OCI-LY1 (cell line): ENCODE measurements at regions not wholly inside any gene's neighbourhood (a gene's known extent, or its start where the extent isn't known, plus 50 kb on each side); places are given as distances from the start of the nearest gene placed in this dataset.

ENCODE experiments used
- EZH2 ChIP-seq: fragments of 200-600 bp; sonication (generic), shearing (Covaris generic); IDR thresholded peaks from 2 replicates; pipeline ENCODE4 v1.8.0; 2017; ENCODE audit warnings: borderline replicate concordance, mixed run types, mild to moderate bottlenecking, antibody characterized with exemption, low read length, moderate library complexity, mixed read lengths
- TF ChIP-seq, protein P1 (sequence below): fragments of 200-600 bp; sonication (generic), shearing (Covaris generic); IDR thresholded peaks from 2 replicates; pipeline ENCODE4 v1.5.1; 2017; ENCODE audit warnings: mild to moderate bottlenecking, antibody characterized with exemption, low read length, moderate library complexity, mixed read lengths

DNA sequence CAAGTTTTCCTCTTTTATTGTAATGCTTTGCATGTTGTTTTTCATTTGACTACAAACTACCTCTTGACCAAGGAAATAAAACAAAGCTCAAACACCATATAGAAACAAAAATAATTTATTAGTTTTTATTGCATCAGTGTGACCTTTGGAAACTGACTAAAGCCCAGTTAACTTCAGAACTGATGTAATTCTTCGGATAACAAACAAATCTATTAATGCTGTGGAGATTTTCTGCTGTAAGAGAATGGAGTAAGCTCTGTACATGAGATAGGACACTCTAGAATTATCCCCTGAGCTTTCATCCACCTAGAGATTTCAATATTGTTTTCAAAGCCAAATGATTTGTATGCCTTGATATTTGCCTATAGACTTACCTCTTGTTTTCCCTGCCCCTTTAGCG lies 154.0 kb upstream of the KCNK2 start:
- TF ChIP-seq EZH2, result no peak
- TF ChIP-seq, protein P1, sequence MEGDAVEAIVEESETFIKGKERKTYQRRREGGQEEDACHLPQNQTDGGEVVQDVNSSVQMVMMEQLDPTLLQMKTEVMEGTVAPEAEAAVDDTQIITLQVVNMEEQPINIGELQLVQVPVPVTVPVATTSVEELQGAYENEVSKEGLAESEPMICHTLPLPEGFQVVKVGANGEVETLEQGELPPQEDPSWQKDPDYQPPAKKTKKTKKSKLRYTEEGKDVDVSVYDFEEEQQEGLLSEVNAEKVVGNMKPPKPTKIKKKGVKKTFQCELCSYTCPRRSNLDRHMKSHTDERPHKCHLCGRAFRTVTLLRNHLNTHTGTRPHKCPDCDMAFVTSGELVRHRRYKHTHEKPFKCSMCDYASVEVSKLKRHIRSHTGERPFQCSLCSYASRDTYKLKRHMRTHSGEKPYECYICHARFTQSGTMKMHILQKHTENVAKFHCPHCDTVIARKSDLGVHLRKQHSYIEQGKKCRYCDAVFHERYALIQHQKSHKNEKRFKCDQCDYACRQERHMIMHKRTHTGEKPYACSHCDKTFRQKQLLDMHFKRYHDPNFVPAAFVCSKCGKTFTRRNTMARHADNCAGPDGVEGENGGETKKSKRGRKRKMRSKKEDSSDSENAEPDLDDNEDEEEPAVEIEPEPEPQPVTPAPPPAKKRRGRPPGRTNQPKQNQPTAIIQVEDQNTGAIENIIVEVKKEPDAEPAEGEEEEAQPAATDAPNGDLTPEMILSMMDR, result no peak
